ENCODE measurements at regions not wholly inside any gene's neighbourhood (a gene's known extent, or its start where the extent isn't known, plus 50 kb on each side); places are given as distances from the start of the nearest gene placed in this dataset.

DNA sequence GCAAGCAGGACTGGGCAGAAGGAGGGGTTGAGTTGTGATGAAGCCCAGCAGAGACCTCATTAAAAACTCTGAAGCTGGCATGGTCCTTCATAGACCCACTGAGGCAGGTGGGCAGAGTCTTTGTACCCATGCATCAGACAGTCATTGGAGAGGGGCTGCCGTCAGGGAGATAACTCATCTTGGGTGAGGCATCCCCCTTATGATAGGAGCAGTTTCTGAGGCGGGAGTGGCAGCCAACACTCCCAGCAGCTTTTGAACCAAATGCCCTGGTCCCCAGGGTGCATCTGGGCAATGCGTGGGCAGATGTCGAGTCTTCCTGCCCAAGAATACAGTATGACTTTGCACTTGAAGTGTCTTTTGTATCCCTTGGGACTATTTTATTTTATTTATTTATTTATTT, 68.1 kb downstream of the HTR5A start:
- H3K4me3 ChIP-seq = no peak overlapping the region
- H3K36me3 ChIP-seq (ENCODE audit: low read depth) = no peaks in the 10 kb centered on the region
- H3K4me2 ChIP-seq = no peak overlapping the region
- H3K4me1 ChIP-seq (replicated peaks; ENCODE audit: insufficient read depth) = no peaks in the 10 kb centered on the region
- BruUV-seq (replicated peaks) = no TSS peak
- H3K27ac ChIP-seq = no peak overlapping the region
- peaks cover 84% of the 10 kb centered on the region for H3K27me3 ChIP-seq (ENCODE audit: insufficient read depth, low read depth)
- no peaks in the 10 kb centered on the region for H4K20me1 ChIP-seq (ENCODE audit: insufficient read depth)
- ChIA-PET POLR2A (ENCODE audit: unreplicated experiment) (no interaction called here), CTCF (no interaction called here)
- H3K9me3 ChIP-seq (ENCODE audit: insufficient read depth, low read depth) = no peaks in the 10 kb centered on the region
- DNase-seq = no peak
- intact Hi-C loops (cut with micrococcal nuclease; ENCODE audit: unreplicated experiment) = no loop called here
- no peaks in the 10 kb centered on the region for H3F3A ChIP-seq (ENCODE audit: insufficient read depth, low read depth)
- H3K9me2 ChIP-seq (ENCODE audit: insufficient read depth) = no peaks in the 10 kb centered on the region
- no peaks in the 10 kb centered on the region for H3K79me2 ChIP-seq (ENCODE audit: low read depth)
- no peak for TF ChIP-seq EZH2 (IDR thresholded peaks at IDR 0.05; ENCODE audit: low read depth)
- TF ChIP-seq, protein P1, sequence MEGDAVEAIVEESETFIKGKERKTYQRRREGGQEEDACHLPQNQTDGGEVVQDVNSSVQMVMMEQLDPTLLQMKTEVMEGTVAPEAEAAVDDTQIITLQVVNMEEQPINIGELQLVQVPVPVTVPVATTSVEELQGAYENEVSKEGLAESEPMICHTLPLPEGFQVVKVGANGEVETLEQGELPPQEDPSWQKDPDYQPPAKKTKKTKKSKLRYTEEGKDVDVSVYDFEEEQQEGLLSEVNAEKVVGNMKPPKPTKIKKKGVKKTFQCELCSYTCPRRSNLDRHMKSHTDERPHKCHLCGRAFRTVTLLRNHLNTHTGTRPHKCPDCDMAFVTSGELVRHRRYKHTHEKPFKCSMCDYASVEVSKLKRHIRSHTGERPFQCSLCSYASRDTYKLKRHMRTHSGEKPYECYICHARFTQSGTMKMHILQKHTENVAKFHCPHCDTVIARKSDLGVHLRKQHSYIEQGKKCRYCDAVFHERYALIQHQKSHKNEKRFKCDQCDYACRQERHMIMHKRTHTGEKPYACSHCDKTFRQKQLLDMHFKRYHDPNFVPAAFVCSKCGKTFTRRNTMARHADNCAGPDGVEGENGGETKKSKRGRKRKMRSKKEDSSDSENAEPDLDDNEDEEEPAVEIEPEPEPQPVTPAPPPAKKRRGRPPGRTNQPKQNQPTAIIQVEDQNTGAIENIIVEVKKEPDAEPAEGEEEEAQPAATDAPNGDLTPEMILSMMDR (conservative IDR thresholded peaks at IDR 0.05) = no peak
- no peak overlapping the region for H2AFZ ChIP-seq

GRCh38 chr7:155141562-155141961, 71.4 kb downstream of the HTR5A start:
- no peaks in the 10 kb centered on the region for H3K9me2 ChIP-seq (ENCODE audit: insufficient read depth)
- H3K4me3 ChIP-seq = no peak overlapping the region
- no peak for DNase-seq
- intact Hi-C loops (cut with micrococcal nuclease; ENCODE audit: unreplicated experiment) = no loop called here
- POLR2A ChIA-PET (ENCODE audit: unreplicated experiment) = no interaction called here
- no peaks in the 10 kb centered on the region for H3K4me1 ChIP-seq (replicated peaks; ENCODE audit: insufficient read depth)
- no peaks in the 10 kb centered on the region for H3F3A ChIP-seq (ENCODE audit: insufficient read depth, low read depth)
- CTCF ChIA-PET = no interaction called here
- BruUV-seq (replicated peaks) = no TSS peak
- no peak overlapping the region for H2AFZ ChIP-seq
- H4K20me1 ChIP-seq (ENCODE audit: insufficient read depth) = no peaks in the 10 kb centered on the region
- no peaks in the 10 kb centered on the region for H3K9me3 ChIP-seq (ENCODE audit: insufficient read depth, low read depth)
- H3K4me2 ChIP-seq = no peak overlapping the region
- H3K27me3 ChIP-seq (ENCODE audit: insufficient read depth, low read depth) = peaks cover 86% of the 10 kb centered on the region
- TF ChIP-seq, protein P1 (conservative IDR thresholded peaks at IDR 0.05) = no peak
- no peak for TF ChIP-seq EZH2 (IDR thresholded peaks at IDR 0.05; ENCODE audit: low read depth)
- H3K36me3 ChIP-seq (ENCODE audit: low read depth) = no peaks in the 10 kb centered on the region
- no peaks in the 10 kb centered on the region for H3K79me2 ChIP-seq (ENCODE audit: low read depth)
- no peak overlapping the region for H3K27ac ChIP-seq

- DNase-seq = no peak
- Histone ChIP-seq H3K9me2 (ENCODE audit: insufficient read depth) (no peaks in the 10 kb centered on the region), H3K4me2 (no peak overlapping the region), H3K9me3 (ENCODE audit: insufficient read depth, low read depth) (no peaks in the 10 kb centered on the region), H3K79me2 (ENCODE audit: low read depth) (no peaks in the 10 kb centered on the region), H3K27ac (no peak overlapping the region), H3K27me3 (ENCODE audit: insufficient read depth, low read depth) (peaks cover 93% of the 10 kb centered on the region), H3K4me1 (replicated peaks; ENCODE audit: insufficient read depth) (no peaks in the 10 kb centered on the region), H2AFZ (no peak overlapping the region), H3K4me3 (no peak overlapping the region), H4K20me1 (ENCODE audit: insufficient read depth) (no peaks in the 10 kb centered on the region), H3K36me3 (ENCODE audit: low read depth) (no peaks in the 10 kb centered on the region), H3F3A (ENCODE audit: insufficient read depth, low read depth) (no peaks in the 10 kb centered on the region)
- BruUV-seq (replicated peaks) = no TSS peak
- POLR2A ChIA-PET (ENCODE audit: unreplicated experiment) = no interaction called here
- TF ChIP-seq EZH2 (IDR thresholded peaks at IDR 0.05; ENCODE audit: low read depth) = no peak
- TF ChIP-seq, protein P1 (conservative IDR thresholded peaks at IDR 0.05) = no peak
- CTCF ChIA-PET = no interaction called here
- intact Hi-C loops (cut with micrococcal nuclease; ENCODE audit: unreplicated experiment) = no loop called here
Observed at GRCh38 chr7:155143381-155143780, 73.3 kb downstream of the HTR5A start.
